GM23338 (cell line): ENCODE measurements at regions not wholly inside any gene's neighbourhood (a gene's known extent, or its start where the extent isn't known, plus 50 kb on each side); places are given as distances from the start of the nearest gene placed in this dataset.

Source experiments
- ATAC-seq: fragments of 200-7000 bp; cut with Tn5 transposase; 3 replicates; pipeline ENCODE4 v1.9.1; 2020
- DNase-seq: peaks from one replicate; pipeline ENCODE4 v3.0.0-alpha.2; 2015; ENCODE audit warnings: low spot score
- H2AFZ ChIP-seq: fragments of 200-600 bp; sonication (generic); 2 replicates; pipeline ENCODE4 v1.8.0; 2016; ENCODE audit warnings: antibody characterized with exemption, mild to moderate bottlenecking, moderate library complexity
- H3F3A ChIP-seq: fragments of 200-600 bp; sonication (generic); replicated peaks from 2 replicates; pipeline ENCODE4 v1.8.0; 2017; ENCODE audit warnings: antibody characterized with exemption, mixed run types, low read depth
- H3K27ac ChIP-seq: fragments of 200-600 bp; sonication (generic); 2 replicates; pipeline ENCODE4 v1.6.1; 2016; ENCODE audit warnings: low read depth
- H3K27me3 ChIP-seq: fragments of 200-600 bp; sonication (generic); 2 replicates; pipeline ENCODE4 v1.8.0; 2016; ENCODE audit warnings: mild to moderate bottlenecking, mixed run types, moderate library complexity; ENCODE audit not compliant: insufficient read depth
- H3K36me3 ChIP-seq: fragments of 200-600 bp; sonication (generic); 2 replicates; pipeline ENCODE4 v1.8.0; 2016; ENCODE audit warnings: mild to moderate bottlenecking; ENCODE audit not compliant: insufficient read depth
- H3K4me1 ChIP-seq: fragments of 200-600 bp; sonication (generic); 2 replicates; pipeline ENCODE4 v1.8.0; 2016; ENCODE audit warnings: mild to moderate bottlenecking, moderate library complexity; ENCODE audit not compliant: insufficient read depth
- H3K4me2 ChIP-seq: fragments of 200-600 bp; sonication (generic); 2 replicates; pipeline ENCODE4 v1.7.1; 2017; ENCODE audit warnings: mixed run types
- H3K4me3 ChIP-seq: fragments of 200-600 bp; sonication (generic); 2 replicates; pipeline ENCODE4 v1.6.1; 2016; ENCODE audit warnings: mixed run types
- H3K79me2 ChIP-seq: fragments of 200-600 bp; sonication (generic); replicated peaks from 2 replicates; pipeline ENCODE4 v1.8.0; 2017; ENCODE audit warnings: mild to moderate bottlenecking; ENCODE audit not compliant: insufficient read depth
- H3K9me2 ChIP-seq: fragments of 200-600 bp; sonication (generic); 2 replicates; pipeline ENCODE4 v1.8.0; 2017; ENCODE audit not compliant: insufficient read depth
- H4K20me1 ChIP-seq: fragments of 200-600 bp; sonication (generic); replicated peaks from 2 replicates; pipeline ENCODE4 v1.8.0; 2017; ENCODE audit warnings: mild to moderate bottlenecking; ENCODE audit not compliant: insufficient read depth
- H3K27ac Mint-ChIP-seq: 2 replicates; pipeline ENCODE4 v1.8.0; 2020; ENCODE audit warnings: inconsistent platforms, mild to moderate bottlenecking, moderate library complexity, mixed read lengths
- H3K27me3 Mint-ChIP-seq: 3 replicates; pipeline ENCODE4 v1.8.0; 2022; ENCODE audit warnings: low read depth, mild to moderate bottlenecking, moderate library complexity, mixed read lengths, inconsistent platforms; ENCODE audit not compliant: insufficient read depth, poor library complexity
- H3K36me3 Mint-ChIP-seq: 3 replicates; pipeline ENCODE4 v1.8.0; 2021; ENCODE audit warnings: low read depth, mild to moderate bottlenecking, inconsistent platforms, moderate library complexity, mixed read lengths
- H3K4me1 Mint-ChIP-seq: 3 replicates; pipeline ENCODE4 v1.8.0; 2020; ENCODE audit warnings: mild to moderate bottlenecking, inconsistent platforms, mixed read lengths
- H3K4me3 Mint-ChIP-seq: 3 replicates; pipeline ENCODE4 v1.8.0; 2021; ENCODE audit warnings: moderate library complexity, mild to moderate bottlenecking, inconsistent platforms, mixed read lengths
- H3K9me3 Mint-ChIP-seq: 3 replicates; pipeline ENCODE4 v1.8.0; 2020; ENCODE audit warnings: moderate library complexity, mild to moderate bottlenecking, inconsistent platforms, mixed read lengths
- CREB1 ChIP-seq: fragments of 250-450 bp; sonication (Bioruptor Pico); IDR thresholded peaks from 2 replicates; pipeline ENCODE4 v1.5.0; 2020; ENCODE audit warnings: low read depth, mild to moderate bottlenecking, moderate library complexity
- ETS1 ChIP-seq: IDR thresholded peaks from 2 replicates; pipeline ENCODE4 v1.6.1; 2016; ENCODE audit warnings: antibody characterized with exemption
- EZH2 ChIP-seq: fragments of 200-600 bp; sonication (generic); IDR thresholded peaks from one replicate; pipeline ENCODE4 v1.8.0; 2017; ENCODE audit warnings: antibody characterized with exemption, mild to moderate bottlenecking, low read depth; ENCODE audit not compliant: unreplicated experiment
- EZH2phosphoT487 ChIP-seq: fragments of 200-600 bp; sonication (generic); IDR thresholded peaks from one replicate; pipeline ENCODE4 v1.8.1; 2018; ENCODE audit warnings: antibody characterized with exemption; ENCODE audit not compliant: unreplicated experiment
- JUNB ChIP-seq: IDR thresholded peaks from one replicate; pipeline ENCODE4 v1.6.1; 2016; ENCODE audit warnings: antibody characterized with exemption; ENCODE audit not compliant: unreplicated experiment
- NANOG ChIP-seq: IDR thresholded peaks from 2 replicates; pipeline ENCODE4 v1.6.1; 2016; ENCODE audit warnings: antibody characterized with exemption, borderline replicate concordance
- POLR2AphosphoS5 ChIP-seq: IDR thresholded peaks from 2 replicates; pipeline ENCODE4 v1.6.1; 2016; ENCODE audit warnings: antibody characterized with exemption, low read depth
- STAT1 ChIP-seq: IDR thresholded peaks from one replicate; pipeline ENCODE4 v1.6.1; 2016; ENCODE audit warnings: antibody characterized with exemption; ENCODE audit not compliant: unreplicated experiment
- ZNF114 ChIP-seq: fragments of 250-450 bp; sonication (Bioruptor Pico); IDR thresholded peaks from 2 replicates; pipeline ENCODE4 v1.5.0; 2020; ENCODE audit warnings: mild to moderate bottlenecking, moderate library complexity
- ZNF331 ChIP-seq: fragments of 250-450 bp; sonication (Bioruptor Pico); IDR thresholded peaks from 2 replicates; pipeline ENCODE4 v1.5.0; 2020; ENCODE audit warnings: low read depth, mild to moderate bottlenecking, moderate library complexity
- TF ChIP-seq, protein P1 (sequence below): IDR thresholded peaks from one replicate; pipeline ENCODE4 v1.6.1; 2018; ENCODE audit warnings: antibody characterized with exemption; ENCODE audit not compliant: unreplicated experiment
- TF ChIP-seq, protein P2 (sequence below), 2 experiments: fragments of 200-600 bp in 1 of 2; sonication (generic) in 1 of 2; conservative IDR thresholded peaks; 2 replicates each; pipeline versions ENCODE4 v1.5.1 to v1.6.1; 2016 to 2017; ENCODE audit warnings: antibody characterized with exemption in 2 of 2, low read depth in 2 of 2, mild to moderate bottlenecking in 2 of 2, moderate library complexity in 1 of 2

DNA sequence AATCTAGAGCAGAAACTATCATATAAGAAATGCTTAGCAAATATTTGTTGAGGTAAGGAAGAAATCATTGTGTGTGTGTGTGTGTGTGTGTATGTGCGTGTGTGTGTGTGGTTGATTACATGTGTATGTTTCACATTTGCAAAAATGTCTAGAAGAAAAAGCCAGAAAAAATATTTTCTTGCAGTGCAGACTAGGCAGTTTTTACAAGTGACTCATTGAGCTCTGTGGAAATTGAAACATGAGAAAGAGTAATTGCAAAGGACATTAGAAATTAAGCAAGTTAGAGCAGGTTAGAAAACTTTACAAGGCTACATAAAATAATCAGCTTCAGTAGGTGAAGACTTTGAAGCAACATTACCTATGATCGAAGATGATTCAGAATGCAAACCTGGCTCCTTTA is 669.0 kb upstream of the EYS start (continued):
- no peak for TF ChIP-seq STAT1
- TF ChIP-seq ZNF331: no peak
- TF ChIP-seq, protein P1, sequence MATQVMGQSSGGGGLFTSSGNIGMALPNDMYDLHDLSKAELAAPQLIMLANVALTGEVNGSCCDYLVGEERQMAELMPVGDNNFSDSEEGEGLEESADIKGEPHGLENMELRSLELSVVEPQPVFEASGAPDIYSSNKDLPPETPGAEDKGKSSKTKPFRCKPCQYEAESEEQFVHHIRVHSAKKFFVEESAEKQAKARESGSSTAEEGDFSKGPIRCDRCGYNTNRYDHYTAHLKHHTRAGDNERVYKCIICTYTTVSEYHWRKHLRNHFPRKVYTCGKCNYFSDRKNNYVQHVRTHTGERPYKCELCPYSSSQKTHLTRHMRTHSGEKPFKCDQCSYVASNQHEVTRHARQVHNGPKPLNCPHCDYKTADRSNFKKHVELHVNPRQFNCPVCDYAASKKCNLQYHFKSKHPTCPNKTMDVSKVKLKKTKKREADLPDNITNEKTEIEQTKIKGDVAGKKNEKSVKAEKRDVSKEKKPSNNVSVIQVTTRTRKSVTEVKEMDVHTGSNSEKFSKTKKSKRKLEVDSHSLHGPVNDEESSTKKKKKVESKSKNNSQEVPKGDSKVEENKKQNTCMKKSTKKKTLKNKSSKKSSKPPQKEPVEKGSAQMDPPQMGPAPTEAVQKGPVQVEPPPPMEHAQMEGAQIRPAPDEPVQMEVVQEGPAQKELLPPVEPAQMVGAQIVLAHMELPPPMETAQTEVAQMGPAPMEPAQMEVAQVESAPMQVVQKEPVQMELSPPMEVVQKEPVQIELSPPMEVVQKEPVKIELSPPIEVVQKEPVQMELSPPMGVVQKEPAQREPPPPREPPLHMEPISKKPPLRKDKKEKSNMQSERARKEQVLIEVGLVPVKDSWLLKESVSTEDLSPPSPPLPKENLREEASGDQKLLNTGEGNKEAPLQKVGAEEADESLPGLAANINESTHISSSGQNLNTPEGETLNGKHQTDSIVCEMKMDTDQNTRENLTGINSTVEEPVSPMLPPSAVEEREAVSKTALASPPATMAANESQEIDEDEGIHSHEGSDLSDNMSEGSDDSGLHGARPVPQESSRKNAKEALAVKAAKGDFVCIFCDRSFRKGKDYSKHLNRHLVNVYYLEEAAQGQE: no peak
- TF ChIP-seq, protein P2, sequence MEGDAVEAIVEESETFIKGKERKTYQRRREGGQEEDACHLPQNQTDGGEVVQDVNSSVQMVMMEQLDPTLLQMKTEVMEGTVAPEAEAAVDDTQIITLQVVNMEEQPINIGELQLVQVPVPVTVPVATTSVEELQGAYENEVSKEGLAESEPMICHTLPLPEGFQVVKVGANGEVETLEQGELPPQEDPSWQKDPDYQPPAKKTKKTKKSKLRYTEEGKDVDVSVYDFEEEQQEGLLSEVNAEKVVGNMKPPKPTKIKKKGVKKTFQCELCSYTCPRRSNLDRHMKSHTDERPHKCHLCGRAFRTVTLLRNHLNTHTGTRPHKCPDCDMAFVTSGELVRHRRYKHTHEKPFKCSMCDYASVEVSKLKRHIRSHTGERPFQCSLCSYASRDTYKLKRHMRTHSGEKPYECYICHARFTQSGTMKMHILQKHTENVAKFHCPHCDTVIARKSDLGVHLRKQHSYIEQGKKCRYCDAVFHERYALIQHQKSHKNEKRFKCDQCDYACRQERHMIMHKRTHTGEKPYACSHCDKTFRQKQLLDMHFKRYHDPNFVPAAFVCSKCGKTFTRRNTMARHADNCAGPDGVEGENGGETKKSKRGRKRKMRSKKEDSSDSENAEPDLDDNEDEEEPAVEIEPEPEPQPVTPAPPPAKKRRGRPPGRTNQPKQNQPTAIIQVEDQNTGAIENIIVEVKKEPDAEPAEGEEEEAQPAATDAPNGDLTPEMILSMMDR (conservative IDR thresholded peaks at IDR 0.05; ENCODE audit: low read depth in 2 of 2): no peak
- TF ChIP-seq EZH2phosphoT487: no peak
- no peak for TF ChIP-seq CREB1 (CRISPR knock-in tag)
- TF ChIP-seq EZH2: no peak

GRCh38 chr6:66369407-66369806 is 662.4 kb upstream of the EYS start:
- Mint-ChIP-seq H3K27ac (no peak overlapping the region), H3K4me3 (no peak overlapping the region), H3K27me3 (peaks cover 47% of the 10 kb centered on the region), H3K36me3 (no peaks in the 10 kb centered on the region), H3K4me1 (no peaks in the 10 kb centered on the region), H3K9me3 (peaks cover 38% of the 10 kb centered on the region)
- no peak for ATAC-seq
- H3K4me2 ChIP-seq: no peak overlapping the region
- no peaks in the 10 kb centered on the region for H3K36me3 ChIP-seq
- H3F3A ChIP-seq: no peaks in the 10 kb centered on the region
- no peaks in the 10 kb centered on the region; the same call in 1 of the 2 replicates for H4K20me1 ChIP-seq
- no peak overlapping the region for H2AFZ ChIP-seq
- H3K4me3 ChIP-seq: no peak overlapping the region
- no peak overlapping the region for H3K27ac ChIP-seq
- no peaks in the 10 kb centered on the region for H3K9me2 ChIP-seq
- H3K27me3 ChIP-seq: peaks cover 59% of the 10 kb centered on the region
- H3K79me2 ChIP-seq: no peaks in the 10 kb centered on the region
- H3K4me1 ChIP-seq: no peaks in the 10 kb centered on the region
- DNase-seq: no peak
- no peak for TF ChIP-seq NANOG
- TF ChIP-seq, protein P1: no peak
- no peak for TF ChIP-seq ZNF331
- TF ChIP-seq CREB1 (CRISPR knock-in tag): no peak
- no peak for TF ChIP-seq STAT1
- no peak for TF ChIP-seq EZH2phosphoT487
- TF ChIP-seq POLR2AphosphoS5: no peak
- TF ChIP-seq JUNB: no peak
- no peak for TF ChIP-seq ZNF114 (CRISPR knock-in tag)
- no peak for TF ChIP-seq ETS1
- no peak for TF ChIP-seq EZH2
- TF ChIP-seq, protein P2 (conservative IDR thresholded peaks at IDR 0.05; ENCODE audit: low read depth in 2 of 2): no peak
